IPS-18c (cell line): ENCODE measurements at regions not wholly inside any gene's neighbourhood (a gene's known extent, or its start where the extent isn't known, plus 50 kb on each side); places are given as distances from the start of the nearest gene placed in this dataset.

Experiments
- H3K4me3 ChIP-seq: 2 replicates; pipeline ENCODE4 v1.7.0; 2013; ENCODE audit warnings: low read depth, mild to moderate bottlenecking, low read length, moderate library complexity; ENCODE audit not compliant: insufficient read depth
- H3K9me3 ChIP-seq: one replicate; pipeline ENCODE4 v1.6.1; 2013; ENCODE audit warnings: mild to moderate bottlenecking, low read length, moderate library complexity; ENCODE audit not compliant: control insufficient read depth, insufficient read depth

DNA sequence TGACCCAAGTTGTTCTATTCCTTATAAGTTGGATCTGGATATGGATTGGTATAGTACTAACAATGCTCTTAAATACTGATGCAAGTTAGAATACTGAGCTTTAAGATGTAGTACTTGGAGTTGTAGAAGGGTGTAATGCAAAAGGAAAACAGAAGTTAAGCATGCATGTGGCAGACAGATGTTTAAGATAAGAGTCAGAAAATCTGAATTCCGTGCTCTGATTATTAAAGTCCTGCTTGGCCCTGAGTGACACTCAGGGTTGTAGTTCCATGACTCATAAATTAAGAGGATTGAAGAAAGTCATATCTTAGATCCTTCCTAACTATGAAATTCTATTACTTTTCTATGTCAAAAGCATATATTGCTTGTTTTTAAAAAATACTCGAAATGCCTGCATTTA, 250.6 kb downstream of the RPRM start:
- H3K4me3 ChIP-seq = no peak overlapping the region
- H3K9me3 ChIP-seq = peaks cover 4% of the 10 kb centered on the region

- no peak overlapping the region for H3K4me3 ChIP-seq
- peaks cover 4% of the 10 kb centered on the region for H3K9me3 ChIP-seq
These were observed 256.1 kb downstream of the RPRM start for GRCh38 chr2:153222231-153223165.

DNA sequence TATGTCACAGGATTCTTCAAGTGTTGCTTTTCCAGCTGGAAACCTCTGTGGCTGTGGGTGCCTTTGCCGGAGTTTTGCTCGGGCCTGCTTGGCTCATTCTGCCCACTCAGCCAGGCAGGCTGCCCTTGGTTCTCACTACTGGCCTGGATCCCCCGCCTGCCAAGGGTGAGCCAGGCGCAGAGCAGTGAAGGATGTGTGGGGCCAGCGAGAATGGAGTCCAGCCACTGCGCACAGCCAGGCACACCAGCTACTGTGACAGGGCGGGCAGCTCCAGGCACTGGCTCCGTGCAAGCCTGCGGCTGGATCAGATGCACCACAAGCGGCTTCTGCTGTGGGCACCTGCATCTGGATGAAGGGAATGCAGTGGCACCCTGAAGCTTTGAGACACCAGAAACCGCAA, 257.1 kb downstream of the RPRM start:
- peaks cover 4% of the 10 kb centered on the region for H3K9me3 ChIP-seq
- no peak overlapping the region for H3K4me3 ChIP-seq

GRCh38 chr2:153221087-153221486, 257.5 kb downstream of the RPRM start:
- no peak overlapping the region for H3K4me3 ChIP-seq

GRCh38 chr2:153218851-153219250, 259.7 kb downstream of the RPRM start:
- Histone ChIP-seq H3K9me3 (no peaks in the 10 kb centered on the region), H3K4me3 (no peak overlapping the region)

More at GRCh38 chr2:153221087-153221486, 257.5 kb downstream of the RPRM start:
- peaks cover 4% of the 10 kb centered on the region for H3K9me3 ChIP-seq

- H3K9me3 ChIP-seq = no peaks in the 10 kb centered on the region
- no peak overlapping the region for H3K4me3 ChIP-seq
These were observed 264.2 kb downstream of the RPRM start for GRCh38 chr2:153214337-153214736.

- H3K4me3 ChIP-seq = no peak overlapping the region
- H3K9me3 ChIP-seq = no peaks in the 10 kb centered on the region
These were observed 265.5 kb downstream of the RPRM start for GRCh38 chr2:153213022-153213421.

GRCh38 chr2:153197402-153198386, 280.9 kb downstream of the RPRM start:
- H3K9me3 ChIP-seq = no peaks in the 10 kb centered on the region
- H3K4me3 ChIP-seq = no peak overlapping the region

- no peaks in the 10 kb centered on the region for H3K9me3 ChIP-seq
- H3K4me3 ChIP-seq = no peak overlapping the region
These were observed 282.0 kb downstream of the RPRM start for GRCh38 chr2:153196378-153197058.

DNA sequence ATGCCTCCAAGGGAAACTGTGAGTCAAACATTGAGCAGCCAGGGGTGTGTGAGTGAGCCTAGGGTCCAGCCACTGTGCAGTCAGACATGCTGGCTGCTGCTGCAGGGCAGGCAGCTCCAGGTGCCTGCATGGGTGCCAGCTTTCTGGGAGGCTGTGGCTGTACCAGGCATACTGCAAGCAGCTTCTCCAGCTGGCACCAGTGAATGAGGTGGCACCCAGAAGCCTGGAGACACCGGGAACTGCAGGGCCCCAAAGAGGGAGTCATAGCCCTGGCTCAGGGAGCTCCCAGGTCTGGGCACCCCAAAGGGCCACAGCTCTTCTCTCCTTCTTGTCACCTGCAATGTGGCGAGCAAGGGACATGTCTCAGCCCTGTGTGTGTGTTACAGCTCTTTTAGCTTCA, 283.2 kb downstream of the RPRM start:
- H3K9me3 ChIP-seq = no peaks in the 10 kb centered on the region
- no peak overlapping the region for H3K4me3 ChIP-seq

GRCh38 chr2:153189091-153189888, 289.3 kb downstream of the RPRM start:
- Histone ChIP-seq H3K9me3 (no peaks in the 10 kb centered on the region), H3K4me3 (no peak overlapping the region)

DNA sequence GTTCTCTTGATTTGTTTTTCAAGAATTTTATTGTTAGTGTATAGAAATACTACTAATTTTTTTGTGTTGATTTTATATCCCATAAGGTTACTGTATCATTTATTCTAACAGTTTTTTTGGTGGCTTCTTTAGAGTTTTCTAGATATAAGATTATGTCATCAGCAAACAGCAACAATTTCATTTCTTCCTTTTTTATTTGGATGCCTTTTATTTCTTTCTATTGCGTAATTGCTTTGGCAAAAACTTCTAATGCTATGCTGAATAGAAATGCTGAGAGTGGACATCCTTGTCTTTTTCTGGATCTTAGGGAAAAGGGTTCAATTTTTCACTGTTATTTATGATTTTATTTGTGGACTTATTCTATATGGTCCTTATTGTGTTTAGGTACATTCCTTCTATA, 298.8 kb downstream of the RPRM start:
- Histone ChIP-seq H3K4me3 (no peak overlapping the region), H3K9me3 (no peaks in the 10 kb centered on the region)

- no peaks in the 10 kb centered on the region for H3K9me3 ChIP-seq
- no peak overlapping the region for H3K4me3 ChIP-seq
These were observed 309.0 kb downstream of the RPRM start for GRCh38 chr2:153169609-153170008.

DNA sequence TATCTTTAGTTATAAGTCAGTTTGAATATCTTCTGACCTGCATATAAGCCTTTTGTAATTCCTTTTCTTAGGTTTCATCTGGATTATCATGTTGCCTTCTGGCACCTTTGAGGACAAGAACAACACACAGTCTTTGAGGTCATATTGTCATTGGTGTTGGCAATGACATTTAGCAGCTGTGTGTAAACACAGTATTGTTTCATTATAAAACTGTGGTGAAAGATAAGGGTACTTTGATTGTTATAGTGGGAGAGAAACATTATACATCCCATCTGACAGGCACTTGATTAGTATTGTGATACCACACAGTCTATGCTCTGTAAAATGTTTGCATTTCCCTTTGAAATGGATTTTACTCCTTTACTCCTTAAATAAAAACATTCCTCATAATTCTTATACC, 313.5 kb downstream of the RPRM start:
- Histone ChIP-seq H3K9me3 (no peaks in the 10 kb centered on the region), H3K4me3 (no peak overlapping the region)

DNA sequence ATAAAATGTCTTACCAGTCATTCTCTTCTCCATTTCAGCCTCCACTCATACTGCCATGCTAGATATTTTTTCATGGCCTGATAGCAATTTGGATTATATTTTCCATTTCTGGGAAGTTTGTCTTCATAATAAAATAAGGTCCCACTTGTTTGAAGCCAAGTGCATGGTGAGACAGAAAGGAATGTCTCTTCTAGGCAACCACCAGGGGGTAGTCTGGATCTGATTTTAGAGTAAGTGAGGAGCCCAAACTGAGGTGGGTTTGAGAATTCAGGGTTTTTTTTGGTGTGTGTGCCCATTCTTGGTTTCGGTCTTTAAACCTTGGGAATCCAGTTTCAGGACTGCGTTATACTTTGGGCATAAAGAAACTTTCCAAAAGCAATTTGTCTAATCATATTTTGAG, 315.5 kb downstream of the RPRM start:
- Histone ChIP-seq H3K4me3 (no peak overlapping the region), H3K9me3 (no peaks in the 10 kb centered on the region)

- Histone ChIP-seq H3K4me3 (no peak overlapping the region), H3K9me3 (no peaks in the 10 kb centered on the region)
These were observed 321.8 kb downstream of the RPRM start for GRCh38 chr2:153156743-153157142.

- no peaks in the 10 kb centered on the region for H3K9me3 ChIP-seq
- no peak overlapping the region for H3K4me3 ChIP-seq
These were observed 326.5 kb downstream of the RPRM start for GRCh38 chr2:153152036-153152435.
